H1 (cell line): ENCODE measurements at regions not wholly inside any gene's neighbourhood (a gene's known extent, or its start where the extent isn't known, plus 50 kb on each side); places are given as distances from the start of the nearest gene placed in this dataset.
A peak's percentile ranks its signal among the peaks of the same experiment; 100 is the strongest.

Source experiments
- CTCF ChIA-PET: fragments of 300-600 bp; sonication (Branson Sonifier 250); formaldehyde crosslinking; loops from one replicate; lab custom pipeline; 2021; ENCODE audit not compliant: partially characterized antibody; lab: Charles Lee
- POLR2A ChIA-PET: fragments of 300-600 bp; sonication (Branson Sonifier 250); formaldehyde crosslinking; loops from one replicate; lab custom pipeline; 2021; ENCODE audit warnings: inconsistent platforms; ENCODE audit not compliant: partially characterized antibody; lab: Charles Lee
- DNase-seq, 2 experiments: peaks; one replicate each; pipeline versions ENCODE4 v3.0.0 to v3.0.0-alpha.2; 2010 to 2022; ENCODE audit warnings: low spot score in 2 of 2, low read depth in 1 of 2, mixed read lengths in 1 of 2
- FAIRE-seq: peaks from 2 replicates; lab custom pipeline; 2011; peaks lifted over from hg19 to GRCh38; lab: Jason Lieb, UNC
- H2AFZ ChIP-seq: 2 replicates; pipeline ENCODE4 v1.8.1; 2012; ENCODE audit warnings: low read length, inconsistent platforms
- H2AK5ac ChIP-seq: 2 replicates; pipeline ENCODE4 v1.6.1; 2013; ENCODE audit warnings: low read depth, low read length
- H2BK120ac ChIP-seq: replicated peaks from 2 replicates; pipeline ENCODE3; 2013; ENCODE audit warnings: low read depth, low read length, inconsistent platforms
- H2BK12ac ChIP-seq: 2 replicates; pipeline ENCODE4 v1.6.1; 2013; ENCODE audit warnings: low read depth, low read length
- H2BK15ac ChIP-seq: 2 replicates; pipeline ENCODE4 v1.6.1; 2013; ENCODE audit warnings: low read length
- H2BK20ac ChIP-seq: 2 replicates; pipeline ENCODE4 v1.6.1; 2013; ENCODE audit warnings: low read length
- H2BK5ac ChIP-seq: 2 replicates; pipeline ENCODE4 v1.6.1; 2013; ENCODE audit warnings: low read depth, low read length
- H3K14ac ChIP-seq: 2 replicates; pipeline ENCODE4 v1.6.1; 2013; ENCODE audit warnings: inconsistent platforms; ENCODE audit not compliant: insufficient read length
- H3K18ac ChIP-seq: 2 replicates; pipeline ENCODE4 v1.6.1; 2013; ENCODE audit warnings: low read length; ENCODE audit errors: extremely low read depth
- H3K23ac ChIP-seq: 2 replicates; pipeline ENCODE4 v1.6.1; 2013; ENCODE audit warnings: inconsistent platforms; ENCODE audit not compliant: insufficient read length
- H3K23me2 ChIP-seq: 2 replicates; pipeline ENCODE4 v1.6.1; 2013; ENCODE audit warnings: low read depth, low read length
- H3K27ac ChIP-seq: 2 replicates; pipeline ENCODE4 v1.6.1; 2011; ENCODE audit warnings: low read depth, low read length, inconsistent platforms
- H3K27me3 ChIP-seq, 4 experiments: replicated peaks in 1 of 4; 1 replicate in 1 of 4; 2 replicates in 3 of 4; pipeline versions ENCODE4 v1.6.1 to v1.8.1; 2011 to 2013; ENCODE audit warnings: low read length in 3 of 4, mild to moderate bottlenecking in 3 of 4, inconsistent platforms in 2 of 4, mixed read lengths in 2 of 4, moderate library complexity in 1 of 4; ENCODE audit not compliant: control insufficient read depth in 3 of 4, insufficient read depth in 3 of 4; ENCODE audit errors: extremely low read depth in 1 of 4
- H3K36me3 ChIP-seq, 4 experiments: 2 replicates each; pipeline versions ENCODE4 v1.6.1 to v1.8.1; 2011 to 2013; ENCODE audit warnings: mild to moderate bottlenecking in 4 of 4, low read length in 3 of 4, moderate library complexity in 2 of 4, control low read depth in 1 of 4, inconsistent platforms in 1 of 4; ENCODE audit not compliant: insufficient read depth in 4 of 4, control insufficient read depth in 2 of 4
- H3K4ac ChIP-seq: replicated peaks from 2 replicates; pipeline ENCODE3; 2013; ENCODE audit warnings: low read length, low read depth, mixed read lengths, inconsistent platforms; ENCODE audit not compliant: insufficient read length
- H3K4me1 ChIP-seq, 4 experiments: replicated peaks in 1 of 4; 1 replicate in 1 of 4; 2 replicates in 3 of 4; pipeline versions ENCODE4 v1.6.1 to v1.8.1; 2011 to 2013; ENCODE audit warnings: low read length in 3 of 4, inconsistent platforms in 2 of 4, mixed read lengths in 1 of 4; ENCODE audit not compliant: insufficient read depth in 4 of 4, control insufficient read depth in 3 of 4
- H3K4me2 ChIP-seq, 2 experiments: 2 replicates each; pipeline versions ENCODE4 v1.6.1 to v1.8.1; 2011 to 2013; ENCODE audit warnings: low read depth in 2 of 2, low read length in 2 of 2, control low read depth in 1 of 2, inconsistent platforms in 1 of 2, mild to moderate bottlenecking in 1 of 2; ENCODE audit not compliant: insufficient read depth in 1 of 2
- H3K4me3 ChIP-seq, 4 experiments: fragments of 200-600, 300-600 bp in 1 of 4; sonication (generic), shearing (Covaris generic), sonication (Bioruptor Twin) in 1 of 4; 2 replicates each; pipeline versions ENCODE4 v1.5.1 to v1.8.1; 2011 to 2016; ENCODE audit warnings: low read length in 4 of 4, low read depth in 3 of 4, control low read depth in 2 of 4, inconsistent platforms in 2 of 4, mild to moderate bottlenecking in 2 of 4, mixed read lengths in 1 of 4, moderate library complexity in 1 of 4; ENCODE audit not compliant: insufficient read depth in 2 of 4; ENCODE audit errors: extremely low read depth in 1 of 4
- H3K56ac ChIP-seq: replicated peaks from 2 replicates; pipeline ENCODE3; 2013; ENCODE audit warnings: low read depth, mild to moderate bottlenecking, mixed read lengths, low read length, inconsistent platforms; ENCODE audit not compliant: insufficient read length
- H3K79me1 ChIP-seq: 2 replicates; pipeline ENCODE4 v1.6.1; 2013; ENCODE audit warnings: low read depth, low read length, control low read depth
- H3K79me2 ChIP-seq, 2 experiments: 2 replicates each; pipeline versions ENCODE4 v1.6.1 to v1.8.1; 2012 to 2013; ENCODE audit warnings: low read length in 2 of 2, mild to moderate bottlenecking in 2 of 2, inconsistent platforms in 1 of 2; ENCODE audit not compliant: insufficient read depth in 2 of 2, control insufficient read depth in 1 of 2
- H3K9ac ChIP-seq, 4 experiments: replicated peaks in 1 of 4; 1 replicate in 1 of 4; 2 replicates in 3 of 4; pipeline versions ENCODE4 v1.6.1 to v1.8.1; 2011 to 2013; ENCODE audit warnings: low read depth in 3 of 4, low read length in 3 of 4, control low read depth in 2 of 4, mild to moderate bottlenecking in 2 of 4, moderate library complexity in 2 of 4, inconsistent platforms in 1 of 4; ENCODE audit errors: extremely low read depth in 1 of 4
- H3K9me3 ChIP-seq, 2 experiments: 2 replicates each; pipeline versions ENCODE4 v1.6.1 to v1.8.1; 2012 to 2013; ENCODE audit warnings: mild to moderate bottlenecking in 2 of 2, moderate library complexity in 2 of 2, control low read depth in 1 of 2, inconsistent platforms in 1 of 2, low read depth in 1 of 2, low read length in 1 of 2, mixed read lengths in 1 of 2; ENCODE audit not compliant: insufficient read depth in 2 of 2
- H4K20me1 ChIP-seq, 2 experiments: replicated peaks in 1 of 2; 2 replicates each; pipeline versions ENCODE3 to v1.8.1; 2011 to 2013; ENCODE audit warnings: inconsistent platforms in 2 of 2, low read length in 2 of 2, mild to moderate bottlenecking in 1 of 2; ENCODE audit not compliant: insufficient read depth in 2 of 2, control insufficient read depth in 1 of 2
- H4K5ac ChIP-seq: 2 replicates; pipeline ENCODE4 v1.6.1; 2013; ENCODE audit warnings: low read length, low read depth, mixed read lengths, inconsistent platforms; ENCODE audit not compliant: insufficient read length
- H4K8ac ChIP-seq: 2 replicates; pipeline ENCODE4 v1.8.0; 2013; ENCODE audit warnings: mild to moderate bottlenecking, moderate library complexity, low read length, inconsistent platforms; ENCODE audit not compliant: insufficient read depth; ENCODE audit errors: extremely low read depth
- H4K91ac ChIP-seq: replicated peaks from 2 replicates; pipeline ENCODE3; 2013; ENCODE audit warnings: low read length, mixed read lengths, inconsistent platforms; ENCODE audit not compliant: insufficient read length
- ASH2L ChIP-seq: fragments of 200-600, 300-600 bp; sonication (generic); IDR thresholded peaks from one replicate; pipeline ENCODE4 v1.7.1; 2017; ENCODE audit warnings: low read length
- CEBPB ChIP-seq: IDR thresholded peaks from 2 replicates; pipeline ENCODE4 v1.6.1; 2012; ENCODE audit warnings: low read depth, low read length
- EGR1 ChIP-seq: IDR thresholded peaks from 2 replicates; pipeline ENCODE4 v1.6.1; 2011; ENCODE audit warnings: low read depth, low read length, borderline replicate concordance
- EP300 ChIP-seq, 2 experiments: IDR thresholded peaks; 1 replicate in 1 of 2; 2 replicates in 1 of 2; pipeline ENCODE4 v1.6.1; 2011 to 2012; ENCODE audit warnings: low read depth in 2 of 2, low read length in 2 of 2, mild to moderate bottlenecking in 2 of 2, borderline replicate concordance in 1 of 2, inconsistent platforms in 1 of 2, moderate library complexity in 1 of 2
- FOSL1 ChIP-seq: IDR thresholded peaks from 2 replicates; pipeline ENCODE4 v1.6.1; 2011; ENCODE audit warnings: mild to moderate bottlenecking, low read depth, low read length, moderate library complexity; ENCODE audit not compliant: insufficient read depth
- KDM1A ChIP-seq: fragments of 200-600, 300-600 bp; sonication (generic); IDR thresholded peaks from 2 replicates; pipeline ENCODE4 v1.7.1; 2016; ENCODE audit warnings: mild to moderate bottlenecking, low read length, borderline replicate concordance
- NANOG ChIP-seq: IDR thresholded peaks from 2 replicates; pipeline ENCODE4 v1.6.1; 2011; ENCODE audit warnings: low read length, low read depth, mild to moderate bottlenecking, inconsistent platforms; ENCODE audit not compliant: insufficient read depth, poor library complexity, severe bottlenecking
- NRF1 ChIP-seq: IDR thresholded peaks from 2 replicates; pipeline ENCODE4 v1.6.1; 2011; ENCODE audit warnings: mild to moderate bottlenecking, low read depth, low read length, improper control_type of control experiment
- RNF2 ChIP-seq: fragments of 200-900, 300-1000 bp; sonication (generic); IDR thresholded peaks from 2 replicates; pipeline ENCODE4 v1.7.1; 2016; ENCODE audit warnings: borderline replicate concordance, low read depth, mild to moderate bottlenecking, antibody characterized with exemption, low read length; ENCODE audit not compliant: poor library complexity, severe bottlenecking; ENCODE audit errors: missing control alignments
- SIX5 ChIP-seq: IDR thresholded peaks from 2 replicates; pipeline ENCODE4 v1.6.1; 2011; ENCODE audit warnings: mild to moderate bottlenecking, low read depth, low read length
- SP4 ChIP-seq: IDR thresholded peaks from 2 replicates; pipeline ENCODE4 v1.6.1; 2012; ENCODE audit warnings: low read length, inconsistent platforms
- TAF7 ChIP-seq: optimal IDR thresholded peaks from 2 replicates; pipeline ENCODE3; 2011; ENCODE audit warnings: low read depth, mild to moderate bottlenecking, inconsistent platforms, low read length, moderate library complexity, borderline replicate concordance
- TBP ChIP-seq: IDR thresholded peaks from 2 replicates; pipeline ENCODE4 v1.6.1; 2011; ENCODE audit warnings: low read depth, low read length, improper control_type of control experiment
- WGBS, 2 experiments: shearing (Covaris generic) in 1 of 2; methylation state at CpG; one replicate each; pipeline versions ENCODE4 v1.1.6 to v1.1.7; 2013 to 2015; ENCODE audit warnings: low lambda C conversion rate in 2 of 2, mixed read lengths in 2 of 2, inconsistent platforms in 1 of 2, low coverage in 1 of 2, missing lambda C conversion rate in 1 of 2; ENCODE audit not compliant: insufficient replicate concordance in 2 of 2, insufficient coverage in 1 of 2, insufficient read length in 1 of 2; ENCODE audit errors: extremely low coverage in 1 of 2, missing lambda C conversion rate in 1 of 2; 5-methylcytosine and 5-hydroxymethylcytosine counted together

DNA sequence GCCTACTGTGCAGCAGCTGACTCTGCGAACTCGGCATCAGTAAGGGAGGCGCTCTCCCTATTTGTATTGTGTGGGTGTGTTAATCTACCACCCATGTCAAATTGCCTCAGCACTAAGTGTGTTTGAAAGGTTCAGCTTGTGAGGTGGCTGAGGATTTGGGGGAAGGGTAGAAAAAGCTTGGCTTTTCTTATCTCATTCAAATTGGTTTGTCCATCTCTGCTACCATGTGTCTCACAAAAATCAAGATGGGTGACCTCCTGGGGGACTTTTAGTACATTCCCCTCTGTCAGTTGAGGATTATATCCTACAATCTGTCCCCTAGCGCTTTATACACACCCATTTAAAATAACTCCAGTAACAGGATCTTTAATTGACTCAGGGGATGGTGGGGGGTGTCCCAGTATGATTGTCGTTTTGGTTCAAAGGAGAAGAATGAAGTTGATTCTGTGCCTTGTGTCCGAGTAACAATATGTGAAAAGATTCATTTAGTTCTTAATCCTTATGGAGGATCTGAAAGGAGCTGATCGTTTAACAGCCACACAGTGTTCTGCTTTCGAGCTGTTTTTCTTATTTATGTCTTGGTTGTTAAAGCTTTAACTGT lies 609.6 kb downstream of the PKHD1 start:
- FAIRE-seq, result no peak
- Histone ChIP-seq H3K23ac (no peak overlapping the region), H3K36me3 (no peaks in the 10 kb centered on the region), H4K5ac (no peak overlapping the region), H4K20me1 (no peaks in the 10 kb centered on the region), H3K56ac (no peak overlapping the region), H3K9ac (no peak overlapping the region), H2BK15ac (no peak overlapping the region), H3K9me3 (no peaks in the 10 kb centered on the region), H3K27ac (no peak overlapping the region), H2BK5ac (no peak overlapping the region), H2BK12ac (no peak overlapping the region), H3K79me1 (no peaks in the 10 kb centered on the region), H3K14ac (no peak overlapping the region), H3K18ac (no peak overlapping the region), H3K4me3 (no peak overlapping the region), H2AK5ac (no peak overlapping the region), H2BK120ac (no peak overlapping the region), H4K91ac (no peak overlapping the region), H3K4me2 (no peak overlapping the region), H3K23me2 (no peaks in the 10 kb centered on the region), H2AFZ (0 out of 2 replicates have a peak overlapping the region, but pooled peaks have one; percentile 14), H3K79me2 (no peaks in the 10 kb centered on the region), H3K4me1 (peaks cover 0 to 5% (median 0%) of the 10 kb centered on the region in 4 experiments; a peak in 1 of 7 replicates), H3K27me3 (no peaks in the 10 kb centered on the region), H3K4ac (no peak overlapping the region), H2BK20ac (no peak overlapping the region), H4K8ac (peak overlapping the region; percentile 28; the same call in 1 of the 2 replicates)
- DNase-seq, result no peak
- WGBS, 2 experiments, result 90% methylated on average over 8 of the region's 8 CpGs; no CpG with 5 or more reads in 1 of the 2 experiments
- ChIA-PET CTCF (interaction anchor here (0.9 to 1.6 kb wide), 3 partner anchors 16 to 544 kb away, joined by 3 to 4 read pairs (median 3); no protein-coding TSS in a partner anchor), POLR2A (no interaction called here)
- TF ChIP-seq NRF1 (no peak), ASH2L (no peak), NANOG (no peak), FOSL1 (no peak), CEBPB (no peak), TAF7 (no peak), KDM1A (no peak), SP4 (no peak), RNF2 (no peak), TBP (no peak), EGR1 (no peak), SIX5 (no peak), EP300 (IDR thresholded peaks at IDR 0.05; ENCODE audit: borderline replicate concordance in 1 of 2, low read depth in 2 of 2, low read length in 2 of 2) (no peak)
